CD4-positive, alpha-beta T cell treated with Interleukin-4 for 4 hours (primary cell): ENCODE measurements at regions not wholly inside any gene's neighbourhood (a gene's known extent, or its start where the extent isn't known, plus 50 kb on each side); places are given as distances from the start of the nearest gene placed in this dataset.
A peak's percentile ranks its signal among the peaks of the same experiment; 100 is the strongest.
"Not testable (repeated sequence)": the region's sequence is repeated elsewhere in the genome, so short reads cannot be mapped to it uniquely, and the experiment has no call there.

Experiments
- DNase-seq: peaks from one replicate; pipeline ENCODE4 v3.0.0-alpha.2; 2020

DNA sequence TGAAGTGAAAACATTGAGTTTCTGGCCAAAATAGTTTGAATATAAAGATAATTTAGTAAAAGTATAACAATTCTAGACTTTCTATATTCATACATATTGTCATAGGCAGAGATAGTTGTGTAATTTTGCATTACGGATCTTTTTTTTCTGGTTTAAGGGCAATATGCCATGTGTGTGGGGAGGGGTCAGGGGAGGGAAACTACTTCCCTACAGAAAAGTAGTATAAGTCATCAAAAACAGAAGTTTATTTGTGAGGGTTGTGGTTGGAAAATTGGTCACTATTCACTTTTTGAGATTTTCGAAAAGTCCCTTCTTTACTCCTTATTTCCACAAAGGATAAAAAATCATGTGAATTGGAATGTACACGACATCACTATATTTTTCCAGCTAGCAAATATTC is 288.2 kb upstream of the PREP start:
- DNase-seq, result no peak

DNA sequence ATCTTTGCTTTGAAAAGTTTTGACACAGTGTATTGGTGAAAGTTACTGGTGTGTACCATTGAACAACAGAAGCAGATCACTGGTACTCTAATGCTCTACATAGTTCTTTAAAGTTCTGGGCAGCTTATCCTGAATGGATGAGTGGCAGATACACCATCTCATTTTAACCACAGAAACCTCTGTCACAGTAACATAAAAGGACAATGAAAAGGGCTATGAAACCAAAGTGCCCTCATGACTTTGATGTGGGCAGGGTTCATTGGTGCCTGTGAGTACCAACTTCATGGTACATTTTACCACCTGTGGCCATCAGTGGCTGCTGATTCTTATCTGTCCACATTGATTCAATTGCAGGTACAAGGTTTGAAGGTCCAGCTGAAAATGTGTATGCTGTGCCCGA is 285.7 kb upstream of the PREP start:
- DNase-seq, result no peak

DNA sequence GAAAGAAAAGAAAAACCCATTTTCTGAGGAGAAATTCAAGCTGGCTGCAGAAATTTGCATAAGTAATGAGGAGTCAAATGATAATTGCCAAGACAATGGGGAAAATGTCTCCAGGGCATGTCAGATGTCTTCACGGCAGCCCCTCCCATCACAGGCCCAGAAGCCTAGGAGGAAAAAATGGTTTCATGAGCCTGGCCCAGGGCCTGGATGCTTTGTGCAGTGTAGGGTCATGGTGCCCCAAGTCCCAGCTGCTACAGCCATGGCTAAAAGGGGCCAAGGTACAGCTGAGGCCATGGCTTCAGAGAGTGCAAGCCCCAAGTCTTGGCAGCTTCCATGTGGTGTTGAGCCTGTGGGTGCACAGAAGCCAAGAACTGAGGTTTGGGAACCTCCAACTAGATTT is 283.9 kb upstream of the PREP start:
- DNase-seq, result not testable (repeated sequence)

DNA sequence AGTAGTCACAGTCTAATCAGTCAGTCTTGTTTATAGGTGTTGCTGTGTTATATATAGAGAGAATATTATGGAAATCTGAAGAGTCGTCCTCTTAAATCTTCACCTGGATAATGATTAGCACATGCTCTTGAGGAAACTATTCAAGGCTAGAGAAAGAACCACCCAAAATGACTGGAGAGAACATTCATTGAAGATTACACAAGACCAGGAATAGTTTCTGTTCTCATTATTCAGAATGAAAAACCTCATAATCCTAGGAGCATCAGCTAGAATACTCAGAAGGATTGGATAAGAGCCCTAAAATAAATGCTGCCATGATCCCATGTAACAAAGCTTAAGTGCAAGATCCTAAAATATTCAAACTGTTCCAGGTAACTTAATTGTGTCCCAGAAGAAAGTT is 278.2 kb upstream of the PREP start:
- DNase-seq, result no peak

DNA sequence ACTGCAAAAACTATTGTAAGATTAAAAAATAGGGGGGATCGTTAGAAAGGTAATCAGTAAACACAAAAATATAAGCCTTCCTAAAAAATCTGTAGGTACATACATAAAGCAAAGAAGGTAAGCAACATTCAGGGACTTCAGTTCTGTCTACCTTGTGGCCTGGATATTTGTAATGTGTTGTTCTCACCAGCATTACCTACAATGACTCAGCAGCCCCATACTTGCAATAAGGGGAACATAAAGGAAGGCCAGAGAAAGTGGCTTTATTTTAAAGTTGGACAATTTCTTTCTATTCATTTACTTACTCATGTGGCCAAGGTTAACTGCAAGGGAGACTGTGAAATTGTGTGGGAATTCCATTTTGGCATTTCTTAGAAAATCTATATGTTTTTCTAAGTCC is 277.2 kb upstream of the PREP start:
- no peak for DNase-seq

DNA sequence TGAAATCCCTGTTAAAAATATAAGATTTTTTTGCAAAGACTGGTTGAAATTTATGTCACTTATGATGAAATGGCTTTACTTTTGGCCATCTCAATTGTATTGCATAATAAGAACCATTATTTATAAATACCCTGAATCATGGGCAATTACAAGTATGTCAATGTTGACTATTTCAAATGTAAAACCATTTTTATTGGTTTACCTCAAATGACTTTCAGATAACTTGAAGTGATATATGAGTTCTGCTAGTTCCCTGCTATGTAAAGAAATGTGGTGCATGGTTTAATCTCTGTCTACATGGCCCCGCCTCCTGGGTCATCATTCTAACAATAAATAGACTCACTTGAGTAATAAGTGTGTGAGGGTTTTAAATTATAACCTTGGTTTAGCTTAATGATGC is 275.6 kb upstream of the PREP start:
- DNase-seq, result no peak

DNA sequence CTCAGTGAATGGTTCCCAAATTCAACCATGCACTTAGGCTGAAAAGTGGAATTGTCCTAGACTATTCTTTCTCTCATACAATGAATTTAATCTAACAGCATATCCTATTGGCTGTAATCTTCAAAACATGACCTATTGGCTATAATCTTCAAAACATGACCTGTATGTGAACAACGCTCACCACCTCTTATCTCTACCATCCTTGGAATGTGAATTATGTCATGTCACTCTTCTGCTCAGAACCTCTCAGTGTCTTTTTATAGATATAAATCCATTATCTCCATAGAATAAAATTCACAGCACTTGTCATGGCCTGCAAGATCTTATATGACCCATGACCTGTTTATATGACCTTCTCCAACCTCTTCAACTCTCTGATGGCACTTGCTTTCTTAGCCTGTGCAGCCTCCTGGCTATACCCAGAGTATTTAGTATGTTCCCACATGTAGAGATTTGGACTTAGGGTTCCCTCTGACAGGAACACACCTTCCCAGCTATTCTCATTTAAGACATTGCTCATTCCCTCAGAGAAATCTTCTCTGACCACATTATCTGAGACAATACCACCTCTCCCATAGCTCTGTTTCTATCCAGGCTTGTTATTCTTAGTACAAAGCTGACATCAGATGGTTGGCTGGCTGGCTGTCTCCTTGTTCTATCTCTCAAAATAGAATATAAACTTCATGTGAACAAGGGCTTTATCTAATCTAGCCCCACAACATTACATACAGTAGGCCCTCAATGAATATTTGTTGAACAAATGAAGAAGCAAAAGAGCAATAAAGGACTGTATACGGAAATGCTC is 275.0 kb upstream of the PREP start:
- DNase-seq, result no peak

DNA sequence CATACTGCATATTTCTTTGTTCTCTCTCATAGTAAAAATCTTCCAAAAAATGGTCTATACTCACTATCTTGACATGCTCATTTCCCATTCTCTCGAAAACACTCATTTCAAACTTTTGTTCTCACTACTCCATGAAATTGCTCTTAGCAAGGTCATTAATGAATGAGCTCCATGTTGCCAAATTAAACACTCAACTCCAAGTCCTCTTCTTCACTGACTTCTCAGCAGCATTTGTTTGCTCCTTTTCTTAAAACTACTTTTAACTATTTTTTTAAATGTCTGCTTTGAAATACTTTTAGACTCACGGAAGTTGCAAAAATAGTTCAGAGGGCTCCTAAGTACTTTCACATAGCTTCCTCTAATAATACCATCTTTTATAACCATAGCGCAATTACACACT is 274.0 kb upstream of the PREP start:
- DNase-seq, result no peak

DNA sequence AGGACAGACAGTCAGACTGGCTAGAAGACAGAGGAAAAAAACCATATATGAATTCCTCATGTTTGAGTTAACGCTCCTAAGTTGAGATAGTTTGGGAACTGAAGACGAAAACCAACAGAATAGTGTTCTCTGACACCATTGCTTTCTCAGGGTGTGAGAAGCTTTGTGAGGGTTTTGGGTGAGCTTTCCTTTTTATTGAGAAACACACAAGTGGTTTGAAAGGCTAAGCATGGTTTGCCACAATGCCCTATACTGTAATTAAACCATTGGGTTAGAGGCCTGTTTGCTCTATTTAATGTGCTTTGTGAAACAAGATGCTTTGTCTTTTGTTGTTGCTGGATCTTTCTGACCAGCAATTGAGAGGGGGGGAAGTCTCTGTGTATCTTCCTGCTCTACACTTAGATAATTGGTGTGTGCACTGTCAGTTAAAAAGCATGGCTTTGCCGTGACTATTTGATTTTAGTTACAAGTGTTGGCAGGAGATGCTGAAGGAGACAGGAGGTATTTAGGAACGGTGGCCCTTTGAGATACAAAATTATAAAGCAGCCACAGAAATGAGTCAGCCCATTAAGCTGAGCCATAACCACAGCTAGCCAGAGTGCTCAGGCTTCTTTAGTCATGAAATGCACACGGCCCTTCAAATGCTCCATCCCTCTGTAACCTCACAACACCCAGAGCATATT is 273.0 kb upstream of the PREP start:
- DNase-seq, result no peak

DNA sequence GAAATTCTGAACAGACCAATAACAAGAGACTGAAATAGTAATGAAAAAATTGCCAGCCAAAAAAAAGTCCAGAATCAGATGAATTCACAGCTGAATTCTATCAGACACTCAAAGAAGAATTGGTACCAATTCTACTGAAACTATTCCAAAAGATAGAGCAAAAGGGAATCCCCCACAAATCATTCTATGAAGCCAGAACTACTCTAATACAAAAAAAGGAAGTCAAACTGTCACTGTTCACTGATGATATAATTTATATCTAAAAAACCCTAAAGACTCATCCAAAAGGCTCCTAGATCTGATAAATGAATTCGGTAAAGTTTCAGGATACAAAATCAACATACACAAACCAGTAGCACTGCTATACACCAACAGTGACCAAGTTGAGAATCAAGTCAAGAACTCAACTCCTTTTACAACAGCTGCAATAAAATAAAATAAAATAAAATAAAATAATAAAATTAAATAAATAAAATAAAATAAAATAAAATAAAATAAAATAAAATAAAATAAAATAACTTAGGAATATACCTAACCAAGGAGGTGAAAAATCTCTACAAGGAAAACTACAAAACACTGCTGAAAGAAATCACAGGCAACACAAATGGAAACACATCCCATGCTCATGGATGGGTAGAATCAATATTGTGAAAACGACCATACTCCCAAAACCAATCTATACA is 270.1 kb upstream of the PREP start:
- DNase-seq, result not testable (repeated sequence)

DNA sequence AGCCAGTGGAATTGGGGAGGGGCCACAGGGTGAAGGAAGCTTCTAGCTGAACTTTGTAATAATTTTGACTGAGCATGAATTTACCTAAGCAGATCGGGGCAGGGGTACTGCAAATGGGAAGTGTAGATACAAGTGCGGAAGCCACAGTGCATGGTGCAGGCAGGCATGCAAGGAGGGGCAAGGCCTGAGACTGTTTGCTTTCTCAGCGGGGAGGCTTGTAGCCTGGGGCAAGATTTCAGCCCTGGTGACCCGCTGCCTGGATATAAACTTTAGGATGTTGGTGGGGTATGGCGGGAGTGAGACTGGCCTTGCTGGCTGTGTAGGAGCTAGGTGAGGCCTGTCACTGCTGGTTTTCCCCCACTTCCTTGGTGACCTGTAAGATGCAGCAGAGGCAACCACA is 266.4 kb upstream of the PREP start:
- DNase-seq, result no peak

DNA sequence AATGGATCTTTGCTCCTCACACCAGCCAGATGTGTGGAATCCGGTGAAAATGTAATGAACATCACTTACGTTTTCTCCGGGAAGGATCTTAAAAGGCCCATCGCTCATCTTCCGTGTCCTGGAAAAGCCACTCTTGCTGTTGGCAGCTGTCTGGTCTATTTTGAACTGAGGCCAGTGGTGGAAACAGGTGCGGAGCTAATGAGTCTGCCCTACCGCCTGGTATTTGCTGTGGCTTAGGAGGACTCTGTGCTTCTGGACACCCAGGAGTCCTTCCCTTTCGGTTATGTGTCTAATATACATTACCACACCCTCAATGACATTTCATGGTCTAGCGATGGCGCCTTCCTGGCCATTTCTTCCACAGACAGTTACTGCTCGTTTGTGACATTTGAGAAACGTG is 264.2 kb upstream of the PREP start:
- DNase-seq, result no peak

DNA sequence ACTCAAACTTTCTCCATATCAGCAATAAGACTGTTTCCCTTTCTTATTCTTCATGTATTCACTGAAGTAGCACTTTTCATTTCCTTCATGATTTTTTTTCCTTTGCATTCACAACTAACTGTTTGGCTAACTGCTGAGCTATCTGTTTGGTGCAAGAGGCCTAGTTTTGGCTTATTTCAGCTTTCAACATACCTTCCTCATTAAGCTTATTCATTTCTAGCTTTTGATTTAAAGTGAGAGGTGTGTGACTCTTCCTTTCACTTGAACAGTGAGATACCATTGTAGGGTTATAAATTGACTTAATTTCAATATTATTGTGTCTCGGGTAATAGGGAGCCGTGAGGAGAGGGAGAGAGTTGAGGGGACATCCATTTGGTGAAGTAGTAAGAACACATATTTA is 262.0 kb upstream of the PREP start:
- DNase-seq, result no peak

DNA sequence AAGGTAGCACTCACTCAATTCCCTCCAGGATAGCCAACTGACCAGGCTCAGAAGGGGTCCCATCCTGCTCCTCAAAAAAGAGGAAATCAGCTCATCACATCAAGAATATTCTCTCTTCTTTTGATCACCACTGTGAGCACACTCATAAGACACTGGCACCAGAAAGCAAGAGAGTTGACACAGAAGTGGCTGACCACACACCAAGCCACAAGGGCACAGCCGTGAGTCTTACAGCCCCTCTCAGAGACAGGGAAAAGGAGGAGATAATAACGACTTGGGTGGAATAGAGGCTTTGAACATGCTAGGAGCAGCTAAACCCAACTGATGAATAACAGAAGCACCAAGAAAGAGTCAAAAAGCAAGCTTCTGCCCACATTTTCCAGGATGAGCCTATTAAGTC is 249.1 kb upstream of the PREP start:
- DNase-seq, result no peak

DNA sequence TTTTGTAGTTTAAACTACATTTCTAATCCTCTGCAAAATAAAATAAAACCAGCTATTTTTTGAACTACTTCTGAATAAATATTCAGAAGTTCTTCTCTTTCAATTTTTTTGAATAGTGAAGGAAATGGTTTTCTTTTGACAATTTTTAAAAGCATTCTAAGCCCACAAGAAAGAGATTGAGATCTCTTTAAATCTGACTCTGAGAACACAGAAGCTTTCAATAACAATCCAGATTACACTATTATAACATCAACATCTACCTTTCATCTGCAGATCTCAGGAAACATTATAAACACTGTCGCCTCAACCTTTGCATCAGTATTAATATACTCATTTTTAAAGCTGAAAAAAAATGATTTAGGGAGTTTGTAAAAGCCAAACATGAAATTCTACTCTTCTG is 247.5 kb upstream of the PREP start:
- DNase-seq, result no peak

DNA sequence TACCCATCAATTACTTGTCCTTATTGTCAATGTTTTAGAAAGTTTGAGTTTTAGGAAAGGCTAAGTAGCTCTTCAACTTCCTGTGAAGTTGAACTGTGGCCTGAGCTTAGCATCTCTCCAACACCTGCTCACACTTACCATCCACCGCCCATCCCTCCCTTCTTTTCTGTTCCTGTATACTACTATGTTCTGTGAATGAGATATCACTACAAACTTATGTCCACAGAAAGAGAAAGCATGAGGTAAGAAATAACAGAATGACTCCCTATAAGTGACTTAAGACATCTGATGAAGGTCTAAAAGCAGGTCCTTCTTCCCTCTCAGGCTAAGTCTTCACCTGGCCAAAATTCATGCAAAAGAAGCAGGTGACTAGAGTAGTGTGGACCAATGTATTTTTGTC is 246.3 kb upstream of the PREP start:
- DNase-seq, result no peak

DNA sequence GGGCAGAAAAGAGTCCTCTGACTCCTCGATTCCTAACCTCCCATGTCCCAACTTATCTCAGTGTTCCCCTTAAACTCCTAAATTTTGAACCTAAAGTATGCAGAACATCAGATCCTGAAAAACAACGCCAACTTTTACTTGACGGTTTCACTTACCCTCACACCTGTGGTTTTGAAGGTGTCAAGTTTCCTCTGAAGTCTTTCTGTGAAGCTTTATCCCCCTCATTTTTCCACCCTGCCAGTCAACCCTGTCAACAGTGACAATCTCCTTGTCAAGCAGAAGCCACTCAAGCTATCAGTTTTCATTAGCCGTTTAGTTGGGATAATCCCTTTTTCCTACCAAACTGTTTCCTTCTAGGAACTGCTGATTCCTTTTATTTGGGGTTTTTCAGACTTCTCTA is 245.4 kb upstream of the PREP start:
- peak; percentile 43 for DNase-seq

DNA sequence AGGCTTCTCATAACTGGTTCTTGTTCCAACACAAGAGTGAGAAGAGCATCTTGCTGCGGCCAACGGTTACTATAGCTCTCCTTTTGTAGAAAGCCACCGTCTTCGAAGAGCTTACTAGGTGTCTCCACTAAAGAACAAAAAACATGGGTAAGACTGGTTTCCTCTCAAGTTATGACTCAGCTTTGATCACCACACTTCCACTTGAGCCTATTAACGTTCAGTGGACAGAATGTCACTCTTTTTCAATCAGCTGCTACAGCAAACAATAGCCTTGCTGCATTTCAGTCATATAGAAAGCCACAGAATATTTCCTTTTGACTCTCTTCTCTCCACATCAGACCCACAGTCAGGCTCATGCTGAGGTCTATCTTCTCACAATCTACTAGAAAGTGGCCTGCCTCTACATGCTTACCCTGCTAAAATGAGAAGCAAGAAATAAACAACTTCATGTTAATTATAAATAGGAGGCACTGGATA is 243.5 kb upstream of the PREP start:
- peak; percentile 84 for DNase-seq

DNA sequence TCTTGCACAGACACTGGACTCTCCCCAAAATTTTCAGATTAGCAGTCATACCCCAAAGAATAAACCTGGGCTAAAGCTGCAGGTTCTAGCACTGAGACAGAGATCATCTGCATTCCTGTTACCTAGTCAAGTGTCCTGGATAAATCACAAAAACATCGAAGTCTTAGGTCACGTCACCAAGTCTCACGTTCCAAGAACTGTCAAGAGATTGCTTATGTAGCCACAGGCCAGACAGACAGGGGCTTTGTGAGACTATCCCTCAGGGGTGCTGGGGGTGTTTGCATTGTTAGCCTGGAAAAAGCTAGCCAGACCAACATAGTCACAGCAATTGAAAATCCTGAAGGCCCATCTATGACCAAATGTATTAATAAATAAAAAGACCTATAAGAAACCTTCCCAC is 243.1 kb upstream of the PREP start:
- no peak for DNase-seq

DNA sequence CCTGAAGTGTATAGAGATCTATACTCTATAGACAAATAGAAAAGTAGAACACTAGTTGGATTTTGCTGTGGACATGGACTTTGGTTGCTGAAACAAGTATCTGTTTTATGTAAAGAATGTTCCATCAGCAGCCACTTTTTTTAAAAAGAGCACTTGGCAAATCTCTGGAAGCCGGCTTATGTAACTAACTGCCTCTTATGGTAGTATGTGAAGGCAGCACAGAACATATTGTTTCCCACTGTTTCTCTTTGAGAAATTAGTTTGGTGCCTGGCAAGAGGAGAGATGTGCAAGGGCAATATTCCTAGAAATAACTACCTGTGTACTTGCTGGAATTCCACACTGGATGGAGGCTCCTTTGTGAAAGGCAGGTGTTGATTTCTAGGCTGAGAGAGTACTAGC is 242.3 kb upstream of the PREP start:
- no peak for DNase-seq

DNA sequence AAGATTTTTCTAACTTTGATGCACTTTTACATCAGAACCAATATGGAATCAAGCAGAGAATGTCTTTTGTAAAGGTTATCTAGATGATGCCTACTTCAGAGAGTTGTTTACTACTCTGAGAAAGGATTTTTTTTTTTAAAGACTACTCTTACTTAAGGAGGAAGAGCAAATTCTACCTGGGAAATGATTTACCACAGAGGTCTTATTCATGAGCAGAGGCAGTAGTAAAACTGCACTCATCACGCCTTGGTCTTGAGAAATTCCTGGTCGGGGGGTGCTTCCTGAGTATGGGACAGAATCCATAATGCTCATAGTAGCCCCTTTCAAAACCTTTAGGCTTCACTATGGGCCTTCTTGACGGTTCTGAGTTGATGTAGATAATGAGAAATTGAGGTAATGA is 241.8 kb upstream of the PREP start:
- DNase-seq, result no peak

DNA sequence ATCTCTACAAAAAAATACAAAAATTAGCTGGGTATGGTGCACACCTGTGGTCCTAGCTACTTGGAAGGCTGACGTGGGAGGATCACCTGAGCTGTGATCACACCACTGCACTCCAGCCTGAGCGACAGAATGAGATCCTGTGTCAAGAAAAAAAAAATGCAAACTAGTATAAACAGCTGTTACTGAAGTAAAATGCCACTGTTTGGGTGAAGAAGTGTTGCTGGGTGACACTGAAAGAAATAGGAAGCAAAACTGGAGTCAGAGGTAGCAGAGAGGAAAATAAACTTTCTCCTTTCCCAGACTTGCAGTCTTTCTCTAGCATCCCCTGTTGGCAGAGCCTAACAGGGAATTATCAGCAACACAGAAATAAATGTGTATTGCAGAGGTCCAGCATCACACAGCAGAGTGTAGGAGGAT is 241.2 kb upstream of the PREP start:
- peak; percentile 15 for DNase-seq

DNA sequence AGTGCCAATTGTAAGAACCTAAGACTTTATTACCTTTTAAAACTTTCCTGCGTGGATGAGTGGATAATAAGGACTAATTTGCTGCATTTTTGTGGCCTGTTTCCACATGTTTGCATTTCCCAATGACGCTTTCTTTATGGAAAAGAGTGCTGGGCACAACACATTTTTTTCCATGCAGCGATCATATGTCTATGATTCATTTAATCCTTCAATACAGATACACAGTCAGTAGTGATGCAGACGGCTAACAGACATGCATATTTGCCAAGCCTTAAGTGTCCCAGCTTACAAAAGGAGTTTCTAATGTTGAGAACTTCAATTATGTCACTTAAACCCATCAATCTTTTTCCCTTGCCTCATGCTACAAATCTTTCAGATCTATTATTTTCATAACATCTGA is 239.8 kb upstream of the PREP start:
- no peak for DNase-seq

DNA sequence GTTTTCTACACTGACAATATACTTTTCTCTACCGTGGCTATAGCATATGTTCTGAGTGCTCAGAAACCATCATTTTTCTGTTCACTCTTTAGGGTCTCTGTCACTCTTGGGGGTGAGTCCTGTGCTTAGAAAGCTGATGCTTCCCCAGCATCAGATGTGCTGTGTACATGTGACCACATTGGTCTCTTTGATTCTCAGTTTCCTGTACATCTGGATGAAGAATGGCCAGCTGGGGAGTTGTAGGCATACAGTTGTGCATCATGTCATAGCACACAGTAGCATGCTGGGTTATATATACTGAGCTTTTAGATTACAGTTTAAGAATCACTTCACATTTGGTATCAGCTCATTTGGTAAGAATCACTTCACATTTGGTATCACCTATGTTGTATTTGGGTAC is 238.6 kb upstream of the PREP start:
- no peak for DNase-seq
